Caco-2 (cell line): ENCODE measurements at regions not wholly inside any gene's neighbourhood (a gene's known extent, or its start where the extent isn't known, plus 50 kb on each side); places are given as distances from the start of the nearest gene placed in this dataset.

Experiments used
- BruUV-seq: library from RNA; stranded (reverse); fragments of 400-500 nt; replicated peaks from 2 replicates; lab custom pipeline; 2021; lab: Mats Ljungman, UMichigan
- CTCF ChIA-PET: fragments of 300-600 bp; sonication (Branson Sonifier 250); formaldehyde crosslinking; loops from one replicate; lab custom pipeline; 2022; ENCODE audit warnings: antibody characterized with exemption; lab: Charles Lee
- POLR2A ChIA-PET: fragments of 300-600 bp; sonication (Branson Sonifier 250); formaldehyde crosslinking; loops from one replicate; lab custom pipeline; 2022; ENCODE audit warnings: antibody characterized with exemption; lab: Charles Lee
- DNase-seq, 2 experiments: peaks; one replicate each; pipeline versions ENCODE4 v3.0.0 to v3.0.0-alpha.2; 2020 to 2022
- H3K27me3 ChIP-seq: replicated peaks from 2 replicates; pipeline ENCODE4 v1.6.0; 2011; ENCODE audit warnings: low read length; ENCODE audit not compliant: control insufficient read depth, insufficient read depth
- H3K36me3 ChIP-seq: 2 replicates; pipeline ENCODE4 v1.5.1; 2011; ENCODE audit warnings: low read length; ENCODE audit not compliant: control insufficient read depth, insufficient read depth
- H3K4me1 ChIP-seq: fragments of 250-450 bp; sonication (Bioruptor Pico); 2 replicates; pipeline ENCODE4 v1.5.1; 2020; ENCODE audit warnings: mild to moderate bottlenecking
- H3K4me3 ChIP-seq: 2 replicates; pipeline ENCODE4 v1.5.1; 2011; ENCODE audit warnings: low read depth, mild to moderate bottlenecking, control low read depth, low read length
- H3K9me3 ChIP-seq: fragments of 250-450 bp; sonication (Bioruptor Pico); 2 replicates; pipeline ENCODE4 v1.5.1; 2020; ENCODE audit warnings: mild to moderate bottlenecking, moderate library complexity
- H3K27ac Mint-ChIP-seq: one replicate; pipeline ENCODE4 v1.8.0; 2022; ENCODE audit warnings: mixed read lengths; ENCODE audit not compliant: unreplicated experiment
- H3K27me3 Mint-ChIP-seq: one replicate; pipeline ENCODE4 v1.8.0; 2022; ENCODE audit warnings: mixed read lengths; ENCODE audit not compliant: insufficient read depth, unreplicated experiment
- H3K36me3 Mint-ChIP-seq: one replicate; pipeline ENCODE4 v1.8.0; 2022; ENCODE audit warnings: mild to moderate bottlenecking, mixed read lengths; ENCODE audit not compliant: insufficient read depth, unreplicated experiment
- H3K4me1 Mint-ChIP-seq: one replicate; pipeline ENCODE4 v1.8.0; 2022; ENCODE audit warnings: low read depth, mixed read lengths; ENCODE audit not compliant: unreplicated experiment
- H3K4me3 Mint-ChIP-seq: one replicate; pipeline ENCODE4 v1.8.0; 2022; ENCODE audit warnings: mild to moderate bottlenecking, moderate library complexity, mixed read lengths; ENCODE audit not compliant: unreplicated experiment
- H3K9me3 Mint-ChIP-seq: one replicate; pipeline ENCODE4 v1.8.0; 2022; ENCODE audit warnings: mixed read lengths; ENCODE audit not compliant: unreplicated experiment
- CTCF ChIP-seq, 2 experiments: fragments of 200-600 bp in 1 of 2; IDR thresholded peaks; 1 replicate in 1 of 2; 2 replicates in 1 of 2; pipeline versions ENCODE4 v1.5.1 to v1.8.0; 2011 to 2022; ENCODE audit warnings: antibody characterized with exemption in 1 of 2, control low read depth in 1 of 2, inconsistent platforms in 1 of 2, low read depth in 1 of 2, low read length in 1 of 2, mild to moderate bottlenecking in 1 of 2, moderate library complexity in 1 of 2; ENCODE audit not compliant: insufficient read depth in 1 of 2, severe bottlenecking in 1 of 2, unreplicated experiment in 1 of 2
- intact Hi-C: fragments of 100-400 bp; cut with micrococcal nuclease; formaldehyde crosslinking; loops from one replicate; pipeline ENCODE4 v1.10.0; 2022; ENCODE audit not compliant: unreplicated experiment

- POLR2A ChIA-PET = no interaction called here
- H3K27ac Mint-ChIP-seq = no peak overlapping the region
Measured at GRCh38 chr4:114088481-114088880, 109.0 kb upstream of the ARSJ start.

GRCh38 chr4:114091546-114091945, 112.1 kb upstream of the ARSJ start:
- no peak for TF ChIP-seq CTCF (IDR thresholded peaks at IDR 0.05; ENCODE audit: insufficient read depth in 1 of 2, low read depth in 1 of 2, low read length in 1 of 2, severe bottlenecking in 1 of 2, unreplicated experiment in 1 of 2)
- CTCF ChIA-PET = no interaction called here

More at GRCh38 chr4:114088481-114088880, 109.0 kb upstream of the ARSJ start:
- Mint-ChIP-seq H3K4me3 (no peak overlapping the region), H3K9me3 (peaks cover 11% of the 10 kb centered on the region), H3K27me3 (no peaks in the 10 kb centered on the region), H3K36me3 (no peaks in the 10 kb centered on the region), H3K4me1 (no peaks in the 10 kb centered on the region)
- H3K36me3 ChIP-seq = no peaks in the 10 kb centered on the region
- DNase-seq = no peak
- no peaks in the 10 kb centered on the region for H3K9me3 ChIP-seq
- BruUV-seq = no TSS peak
- peaks cover 8% of the 10 kb centered on the region; the same call in 1 of the 2 replicates for H3K4me1 ChIP-seq
- H3K4me3 ChIP-seq = no peak overlapping the region
- no peak for TF ChIP-seq CTCF (IDR thresholded peaks at IDR 0.05; ENCODE audit: insufficient read depth in 1 of 2, low read depth in 1 of 2, low read length in 1 of 2, severe bottlenecking in 1 of 2, unreplicated experiment in 1 of 2)
- no peaks in the 10 kb centered on the region for H3K27me3 ChIP-seq
- intact Hi-C loops = no loop called here
- CTCF ChIA-PET = no interaction called here

GRCh38 chr4:114093221-114093715, 113.8 kb upstream of the ARSJ start:
- no TSS peak for BruUV-seq
- ChIA-PET CTCF (no interaction called here), POLR2A (no interaction called here)
- TF ChIP-seq CTCF (IDR thresholded peaks at IDR 0.05; ENCODE audit: insufficient read depth in 1 of 2, low read depth in 1 of 2, low read length in 1 of 2, severe bottlenecking in 1 of 2, unreplicated experiment in 1 of 2) = no peak
- no peaks in the 10 kb centered on the region for H3K4me1 Mint-ChIP-seq
- DNase-seq = no peak
- no peaks in the 10 kb centered on the region for H3K36me3 ChIP-seq
- intact Hi-C loops = no loop called here
- H3K36me3 Mint-ChIP-seq = no peaks in the 10 kb centered on the region
- no peaks in the 10 kb centered on the region for H3K27me3 ChIP-seq
- H3K4me1 ChIP-seq = peaks cover 14% of the 10 kb centered on the region; the same call in 1 of the 2 replicates
- H3K27me3 Mint-ChIP-seq = no peaks in the 10 kb centered on the region
- H3K4me3 ChIP-seq = no peak overlapping the region
- no peak overlapping the region for H3K27ac Mint-ChIP-seq
- peaks cover 10% of the 10 kb centered on the region for H3K9me3 Mint-ChIP-seq
- no peak overlapping the region for H3K4me3 Mint-ChIP-seq
- H3K9me3 ChIP-seq = no peaks in the 10 kb centered on the region

More at GRCh38 chr4:114091546-114091945, 112.1 kb upstream of the ARSJ start:
- no peak overlapping the region for H3K4me3 Mint-ChIP-seq
- BruUV-seq = no TSS peak
- H3K27me3 Mint-ChIP-seq = no peaks in the 10 kb centered on the region
- H3K36me3 ChIP-seq = no peaks in the 10 kb centered on the region
- H3K9me3 ChIP-seq = no peaks in the 10 kb centered on the region
- no peak for DNase-seq
- intact Hi-C loops = no loop called here
- no peaks in the 10 kb centered on the region for H3K27me3 ChIP-seq
- POLR2A ChIA-PET = no interaction called here
- no peak overlapping the region for H3K4me3 ChIP-seq
- H3K4me1 Mint-ChIP-seq = no peaks in the 10 kb centered on the region
- no peak overlapping the region for H3K27ac Mint-ChIP-seq
- H3K36me3 Mint-ChIP-seq = no peaks in the 10 kb centered on the region
- H3K4me1 ChIP-seq = peaks cover 14% of the 10 kb centered on the region; the same call in 1 of the 2 replicates
- H3K9me3 Mint-ChIP-seq = peaks cover 11% of the 10 kb centered on the region
